ENCODE measurements at regions not wholly inside any gene's neighbourhood (a gene's known extent, or its start where the extent isn't known, plus 50 kb on each side); places are given as distances from the start of the nearest gene placed in this dataset.

- in situ Hi-C loops (cut with HindIII; ENCODE audit: low sequenced_read_pairs): no loop called here
- no peak for DNase-seq (ENCODE audit: low read depth)
- no peak overlapping the region for H3K4me3 ChIP-seq (ENCODE audit: low read depth, low read length)
- no peak for TF ChIP-seq CTCF (IDR thresholded peaks at IDR 0.05; ENCODE audit: low read depth, low read length, missing control alignments)
Measured at GRCh38 chr9:87089506-87089905, 142.2 kb upstream of the GAS1 start.

GRCh38 chr9:87089929-87090328 lies 142.6 kb upstream of the GAS1 start:
- H3K4me3 ChIP-seq (ENCODE audit: low read depth, low read length): no peak overlapping the region
- DNase-seq (ENCODE audit: low read depth): no peak
- in situ Hi-C loops (cut with HindIII; ENCODE audit: low sequenced_read_pairs): no loop called here
- TF ChIP-seq CTCF (IDR thresholded peaks at IDR 0.05; ENCODE audit: low read depth, low read length, missing control alignments): no peak

- in situ Hi-C loops (cut with HindIII; ENCODE audit: low sequenced_read_pairs): no loop called here
- no peak for DNase-seq (ENCODE audit: low read depth)
- TF ChIP-seq CTCF (IDR thresholded peaks at IDR 0.05; ENCODE audit: low read depth, low read length, missing control alignments): no peak
- no peak overlapping the region for H3K4me3 ChIP-seq (ENCODE audit: low read depth, low read length)
Measured at GRCh38 chr9:87093777-87094176, 146.5 kb upstream of the GAS1 start.

- no peak overlapping the region for H3K4me3 ChIP-seq (ENCODE audit: low read depth, low read length)
- in situ Hi-C loops (cut with HindIII; ENCODE audit: low sequenced_read_pairs): no loop called here
- TF ChIP-seq CTCF (IDR thresholded peaks at IDR 0.05; ENCODE audit: low read depth, low read length, missing control alignments): no peak
- no peak for DNase-seq (ENCODE audit: low read depth)
Measured at GRCh38 chr9:87095951-87096350, 148.6 kb upstream of the GAS1 start.

GRCh38 chr9:87096506-87096905 lies 149.2 kb upstream of the GAS1 start:
- no peak overlapping the region for H3K4me3 ChIP-seq (ENCODE audit: low read depth, low read length)
- no peak for TF ChIP-seq CTCF (IDR thresholded peaks at IDR 0.05; ENCODE audit: low read depth, low read length, missing control alignments)
- no peak for DNase-seq (ENCODE audit: low read depth)
- in situ Hi-C loops (cut with HindIII; ENCODE audit: low sequenced_read_pairs): no loop called here

GRCh38 chr9:87097238-87097637 lies 149.9 kb upstream of the GAS1 start:
- TF ChIP-seq CTCF (IDR thresholded peaks at IDR 0.05; ENCODE audit: low read depth, low read length, missing control alignments): no peak
- in situ Hi-C loops (cut with HindIII; ENCODE audit: low sequenced_read_pairs): no loop called here
- no peak for DNase-seq (ENCODE audit: low read depth)
- H3K4me3 ChIP-seq (ENCODE audit: low read depth, low read length): no peak overlapping the region

- in situ Hi-C loops (cut with HindIII; ENCODE audit: low sequenced_read_pairs): no loop called here
- no peak overlapping the region for H3K4me3 ChIP-seq (ENCODE audit: low read depth, low read length)
- no peak for DNase-seq (ENCODE audit: low read depth)
- TF ChIP-seq CTCF (IDR thresholded peaks at IDR 0.05; ENCODE audit: low read depth, low read length, missing control alignments): no peak
Measured at GRCh38 chr9:87099407-87099806, 152.1 kb upstream of the GAS1 start.

Measured in astrocyte of the cerebellum (primary cell).